Activated CD4-positive, alpha-beta T cell treated with anti-CD3 and anti-CD28 coated beads, Interleukin-2, amount 10 ng/mL, durations not matched to agents 7 days and 5 days (primary cell): ENCODE measurements at regions not wholly inside any gene's neighbourhood (a gene's known extent, or its start where the extent isn't known, plus 50 kb on each side); places are given as distances from the start of the nearest gene placed in this dataset.

Experiments used
- CTCF ChIA-PET: fragments of 350-600 bp; sonication (Branson Sonifier 250); formaldehyde crosslinking; loops from one replicate; lab custom pipeline; 2021; ENCODE audit warnings: antibody characterized with exemption; lab: Charles Lee
- POLR2A ChIA-PET: fragments of 350-600 bp; sonication (Branson Sonifier 250); formaldehyde crosslinking; loops from one replicate; lab custom pipeline; 2021; ENCODE audit warnings: antibody characterized with exemption; lab: Charles Lee
- DNase-seq: peaks from one replicate; pipeline ENCODE4 v3.0.0-alpha.2; 2020
- H3K27ac Mint-ChIP-seq: one replicate; pipeline ENCODE4 v1.8.0; 2021; ENCODE audit warnings: mild to moderate bottlenecking, moderate library complexity, mixed read lengths
- H3K27me3 Mint-ChIP-seq: one replicate; pipeline ENCODE4 v1.8.0; 2021; ENCODE audit warnings: mixed read lengths
- H3K36me3 Mint-ChIP-seq: one replicate; pipeline ENCODE4 v1.8.0; 2021; ENCODE audit warnings: low read depth, mixed read lengths
- H3K4me1 Mint-ChIP-seq: one replicate; pipeline ENCODE4 v1.8.0; 2021; ENCODE audit warnings: mixed read lengths
- H3K4me3 Mint-ChIP-seq: one replicate; pipeline ENCODE4 v1.8.0; 2021; ENCODE audit warnings: mild to moderate bottlenecking, moderate library complexity, mixed read lengths
- H3K9me3 Mint-ChIP-seq: one replicate; pipeline ENCODE4 v1.8.0; 2021; ENCODE audit warnings: mixed read lengths

- Mint-ChIP-seq H3K9me3 (no peaks in the 10 kb centered on the region), H3K4me1 (no peaks in the 10 kb centered on the region), H3K27ac (no peak overlapping the region), H3K27me3 (peaks cover 10% of the 10 kb centered on the region), H3K36me3 (no peaks in the 10 kb centered on the region), H3K4me3 (no peak overlapping the region)
- no peak for DNase-seq
- ChIA-PET POLR2A (no interaction called here), CTCF (no interaction called here)
These were observed 124.4 kb downstream of the HRH4 start for GRCh38 chr18:24584813-24585212.

DNA sequence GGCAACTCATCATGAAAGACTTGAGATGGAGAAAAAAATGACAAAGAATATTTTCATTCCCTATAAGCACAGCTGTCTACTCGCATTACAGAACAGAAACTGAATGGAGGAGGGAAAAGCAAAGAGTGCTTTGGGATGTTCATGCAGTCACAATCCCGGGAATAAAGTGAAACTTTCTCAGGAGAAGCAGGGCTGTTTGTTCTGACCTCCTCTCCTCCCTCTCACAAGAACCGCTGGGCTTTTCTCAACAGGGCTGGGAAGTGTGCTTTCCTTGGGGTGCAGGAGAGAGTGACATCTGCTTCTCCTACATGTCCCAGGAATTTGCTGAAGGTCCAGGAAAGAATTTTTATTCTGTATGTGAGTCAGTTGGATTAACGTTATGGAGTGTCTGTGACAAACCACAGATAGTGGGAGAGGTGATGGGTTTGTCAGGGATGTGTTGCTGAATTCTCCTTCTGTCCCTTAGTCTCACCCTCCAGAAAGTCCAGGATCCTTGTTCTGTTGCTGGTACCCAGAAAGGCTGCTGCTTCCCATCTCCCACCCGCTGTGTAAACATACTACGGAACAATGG is 125.6 kb downstream of the HRH4 start:
- ChIA-PET CTCF (no interaction called here), POLR2A (no interaction called here)
- Mint-ChIP-seq H3K4me3 (no peak overlapping the region), H3K27ac (no peak overlapping the region), H3K27me3 (peaks cover 7% of the 10 kb centered on the region), H3K4me1 (no peaks in the 10 kb centered on the region), H3K36me3 (no peaks in the 10 kb centered on the region), H3K9me3 (no peaks in the 10 kb centered on the region)
- DNase-seq, result no peak

GRCh38 chr18:24586662-24587360 is 126.4 kb downstream of the HRH4 start:
- ChIA-PET CTCF (interaction anchor here (1.3 kb wide), 1 partner anchor 11 kb away, joined by 3 read pairs; no protein-coding TSS in a partner anchor), POLR2A (no interaction called here)
- no peaks in the 10 kb centered on the region for H3K4me1 Mint-ChIP-seq
- H3K27ac Mint-ChIP-seq, result no peak overlapping the region
- no peaks in the 10 kb centered on the region for H3K9me3 Mint-ChIP-seq
- H3K27me3 Mint-ChIP-seq, result peaks cover 7% of the 10 kb centered on the region
- no peaks in the 10 kb centered on the region for H3K36me3 Mint-ChIP-seq
- no peak overlapping the region for H3K4me3 Mint-ChIP-seq
- DNase-seq, result no peak

- no peak overlapping the region for H3K27ac Mint-ChIP-seq
- CTCF ChIA-PET, result interaction anchor here (1.3 kb wide), 1 partner anchor 13 kb away, joined by 3 read pairs; no protein-coding TSS in a partner anchor
These were observed 128.0 kb downstream of the HRH4 start for GRCh38 chr18:24588440-24588839.

GRCh38 chr18:24590946-24591345 is 130.5 kb downstream of the HRH4 start:
- no peaks in the 10 kb centered on the region for H3K36me3 Mint-ChIP-seq
- ChIA-PET POLR2A (no interaction called here), CTCF (interaction anchor here (1.1 kb wide), 1 partner anchor 16 kb away, joined by 3 read pairs; no protein-coding TSS in a partner anchor)
- H3K9me3 Mint-ChIP-seq, result no peaks in the 10 kb centered on the region
- DNase-seq, result no peak
- peaks cover 12% of the 10 kb centered on the region for H3K27me3 Mint-ChIP-seq
- H3K4me3 Mint-ChIP-seq, result no peak overlapping the region
- H3K4me1 Mint-ChIP-seq, result no peaks in the 10 kb centered on the region
- no peak overlapping the region for H3K27ac Mint-ChIP-seq

More at GRCh38 chr18:24588440-24588839, 128.0 kb downstream of the HRH4 start:
- Mint-ChIP-seq H3K36me3 (no peaks in the 10 kb centered on the region), H3K27me3 (peaks cover 7% of the 10 kb centered on the region), H3K9me3 (no peaks in the 10 kb centered on the region), H3K4me1 (no peaks in the 10 kb centered on the region), H3K4me3 (no peak overlapping the region)
- DNase-seq, result no peak
- POLR2A ChIA-PET, result no interaction called here

- Mint-ChIP-seq H3K27ac (no peak overlapping the region), H3K27me3 (peaks cover 8% of the 10 kb centered on the region)
- POLR2A ChIA-PET, result no interaction called here
These were observed 133.0 kb downstream of the HRH4 start for GRCh38 chr18:24593401-24593800.

DNA sequence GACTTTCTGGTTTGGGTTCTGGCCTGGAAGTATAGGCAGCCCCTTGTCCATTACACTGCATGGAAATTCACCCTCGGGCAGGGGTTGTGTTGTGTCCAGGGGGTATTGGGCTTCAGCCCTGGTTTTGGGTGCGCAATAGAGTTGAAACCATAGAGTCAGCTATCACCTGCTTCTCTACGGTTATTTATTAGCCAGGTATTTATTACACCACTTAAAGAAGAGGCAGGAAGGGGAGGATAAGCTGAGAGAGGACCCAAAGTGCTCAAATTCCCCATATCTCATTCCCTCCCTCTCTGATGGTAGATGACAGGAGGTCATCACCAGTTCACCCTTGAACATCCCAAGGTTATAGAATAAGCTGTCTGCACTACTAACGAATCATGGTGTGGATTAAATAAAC is 133.4 kb downstream of the HRH4 start:
- peaks cover 12% of the 10 kb centered on the region for H3K27me3 Mint-ChIP-seq
- H3K4me1 Mint-ChIP-seq, result no peaks in the 10 kb centered on the region
- no peaks in the 10 kb centered on the region for H3K9me3 Mint-ChIP-seq
- CTCF ChIA-PET, result no interaction called here
- H3K36me3 Mint-ChIP-seq, result no peaks in the 10 kb centered on the region
- DNase-seq, result no peak
- POLR2A ChIA-PET, result no interaction called here
- no peak overlapping the region for H3K27ac Mint-ChIP-seq
- no peak overlapping the region for H3K4me3 Mint-ChIP-seq

More at GRCh38 chr18:24593401-24593800, 133.0 kb downstream of the HRH4 start:
- Mint-ChIP-seq H3K36me3 (no peaks in the 10 kb centered on the region), H3K9me3 (no peaks in the 10 kb centered on the region), H3K4me3 (no peak overlapping the region), H3K4me1 (no peaks in the 10 kb centered on the region)
- CTCF ChIA-PET, result no interaction called here
- DNase-seq, result no peak

- no peaks in the 10 kb centered on the region for H3K4me1 Mint-ChIP-seq
- H3K36me3 Mint-ChIP-seq, result no peaks in the 10 kb centered on the region
- peaks cover 17% of the 10 kb centered on the region for H3K27me3 Mint-ChIP-seq
- H3K9me3 Mint-ChIP-seq, result no peaks in the 10 kb centered on the region
- H3K4me3 Mint-ChIP-seq, result no peak overlapping the region
- ChIA-PET CTCF (no interaction called here), POLR2A (no interaction called here)
- DNase-seq, result no peak
- H3K27ac Mint-ChIP-seq, result no peak overlapping the region
These were observed 135.2 kb downstream of the HRH4 start for GRCh38 chr18:24595561-24596031.

GRCh38 chr18:24600076-24600654 is 139.7 kb downstream of the HRH4 start:
- Mint-ChIP-seq H3K9me3 (no peaks in the 10 kb centered on the region), H3K36me3 (no peaks in the 10 kb centered on the region), H3K27ac (no peak overlapping the region), H3K27me3 (peaks cover 18% of the 10 kb centered on the region), H3K4me3 (no peak overlapping the region), H3K4me1 (no peaks in the 10 kb centered on the region)
- ChIA-PET POLR2A (no interaction called here), CTCF (no interaction called here)
- peak; percentile 31 for DNase-seq

DNA sequence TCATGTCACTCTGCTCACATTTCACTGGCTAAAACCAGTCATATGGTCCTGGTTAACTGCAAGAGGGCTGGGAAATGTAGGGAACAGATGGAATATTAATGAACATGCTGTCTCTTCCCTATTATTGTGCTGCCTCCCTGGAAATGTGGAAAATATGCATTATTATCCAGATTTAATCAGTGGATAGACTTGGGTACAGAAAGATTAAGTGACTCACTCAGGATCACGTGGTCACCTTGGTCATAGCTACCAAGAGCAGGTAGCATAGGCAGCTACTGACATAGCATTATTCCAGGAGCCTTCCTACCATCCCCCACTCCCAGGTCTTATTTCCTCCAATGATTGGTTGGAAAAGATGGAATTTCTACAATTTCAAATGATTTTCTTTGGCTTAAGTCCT is 141.1 kb downstream of the HRH4 start:
- CTCF ChIA-PET, result no interaction called here

DNA sequence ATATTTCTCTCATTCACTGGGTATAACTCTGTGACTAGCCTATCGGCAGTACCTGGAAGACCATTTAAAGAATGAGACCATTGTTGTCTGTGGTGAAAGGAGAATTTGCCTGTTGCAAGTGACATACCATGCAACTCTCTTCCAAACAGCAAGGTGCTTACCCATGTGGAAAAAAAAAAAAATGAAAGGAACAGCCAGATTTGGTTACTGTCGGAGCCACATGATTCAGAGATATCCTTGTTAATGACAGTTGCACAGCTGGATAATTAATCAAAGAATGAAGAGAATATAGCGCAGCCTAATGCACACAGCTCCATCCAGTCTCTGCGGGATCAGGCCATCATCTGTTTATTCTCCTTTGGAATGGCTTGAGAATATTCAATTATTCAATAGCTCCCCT is 141.8 kb downstream of the HRH4 start:
- Mint-ChIP-seq H3K27ac (no peak overlapping the region), H3K4me3 (no peak overlapping the region), H3K4me1 (no peaks in the 10 kb centered on the region), H3K9me3 (no peaks in the 10 kb centered on the region), H3K27me3 (peaks cover 18% of the 10 kb centered on the region), H3K36me3 (no peaks in the 10 kb centered on the region)
- DNase-seq, result no peak
- ChIA-PET POLR2A (no interaction called here), CTCF (no interaction called here)

More for the DNA sequence above, 141.1 kb downstream of the HRH4 start:
- no peak overlapping the region for H3K27ac Mint-ChIP-seq
- no peaks in the 10 kb centered on the region for H3K9me3 Mint-ChIP-seq
- no peak for DNase-seq
- POLR2A ChIA-PET, result no interaction called here
- H3K36me3 Mint-ChIP-seq, result no peaks in the 10 kb centered on the region
- H3K4me3 Mint-ChIP-seq, result no peak overlapping the region
- peaks cover 18% of the 10 kb centered on the region for H3K27me3 Mint-ChIP-seq
- no peaks in the 10 kb centered on the region for H3K4me1 Mint-ChIP-seq

- no peak for DNase-seq
- Mint-ChIP-seq H3K27me3 (peaks cover 18% of the 10 kb centered on the region), H3K9me3 (no peaks in the 10 kb centered on the region), H3K36me3 (no peaks in the 10 kb centered on the region), H3K4me1 (no peaks in the 10 kb centered on the region), H3K4me3 (no peak overlapping the region), H3K27ac (no peak overlapping the region)
- ChIA-PET POLR2A (no interaction called here), CTCF (no interaction called here)
These were observed 142.7 kb downstream of the HRH4 start for GRCh38 chr18:24603151-24603550.

- Mint-ChIP-seq H3K4me3 (no peak overlapping the region), H3K9me3 (no peaks in the 10 kb centered on the region), H3K36me3 (no peaks in the 10 kb centered on the region), H3K27me3 (peaks cover 8% of the 10 kb centered on the region), H3K27ac (no peak overlapping the region), H3K4me1 (no peaks in the 10 kb centered on the region)
- ChIA-PET CTCF (no interaction called here), POLR2A (no interaction called here)
- no peak for DNase-seq
These were observed 145.0 kb downstream of the HRH4 start for GRCh38 chr18:24605444-24605843.
